Neutrophil (primary cell): ENCODE measurements at regions not wholly inside any gene's neighbourhood (a gene's known extent, or its start where the extent isn't known, plus 50 kb on each side); places are given as distances from the start of the nearest gene placed in this dataset.
"Not testable (repeated sequence)": the region's sequence is repeated elsewhere in the genome, so short reads cannot be mapped to it uniquely, and the experiment has no call there.

Source experiments
- H3K27ac ChIP-seq: fragments of 200-600 bp; sonication (generic); 2 replicates; pipeline ENCODE4 v1.5.1; 2016; ENCODE audit warnings: mild to moderate bottlenecking, moderate library complexity
- H3K27me3 ChIP-seq: fragments of 200-600 bp; sonication (generic); 2 replicates; pipeline ENCODE4 v1.6.0; 2016; ENCODE audit warnings: mild to moderate bottlenecking
- H3K36me3 ChIP-seq: fragments of 200-600 bp; sonication (generic); 2 replicates; pipeline ENCODE4 v1.5.1; 2017
- H3K4me1 ChIP-seq, 2 experiments: fragments of 200-600 bp in 1 of 2; sonication (generic) in 1 of 2; 1 replicate in 1 of 2; 2 replicates in 1 of 2; pipeline versions ENCODE4 v1.5.1 to v1.6.1; 2013 to 2016; ENCODE audit warnings: low read depth in 1 of 2, low read length in 1 of 2, mild to moderate bottlenecking in 1 of 2, moderate library complexity in 1 of 2; ENCODE audit not compliant: control insufficient read depth in 1 of 2, insufficient read depth in 1 of 2
- H3K4me3 ChIP-seq, 2 experiments: fragments of 200-600 bp in 1 of 2; sonication (generic) in 1 of 2; 1 replicate in 1 of 2; 2 replicates in 1 of 2; pipeline ENCODE4 v1.5.1; 2013 to 2016; ENCODE audit warnings: low read depth in 1 of 2, low read length in 1 of 2, mild to moderate bottlenecking in 1 of 2, moderate library complexity in 1 of 2
- H3K9me3 ChIP-seq: fragments of 200-600 bp; sonication (generic); 2 replicates; pipeline ENCODE4 v1.5.1; 2016
- CTCF ChIP-seq: fragments of 200-600 bp; sonication (generic); IDR thresholded peaks from 2 replicates; pipeline ENCODE4 v1.5.1; 2016; ENCODE audit warnings: antibody characterized with exemption

GRCh38 chr6:119758385-119758784 is 408.8 kb upstream of the MAN1A1 start:
- Histone ChIP-seq H3K4me1 (no peaks in the 10 kb centered on the region), H3K27me3 (no peaks in the 10 kb centered on the region), H3K4me3 (no peak overlapping the region)

GRCh38 chr6:119757467-119757866 is 407.9 kb upstream of the MAN1A1 start:
- TF ChIP-seq CTCF = no peak
- H3K27ac ChIP-seq = no peak overlapping the region
- no peaks in the 10 kb centered on the region for H3K4me1 ChIP-seq
- H3K4me3 ChIP-seq = no peak overlapping the region
- no peaks in the 10 kb centered on the region for H3K9me3 ChIP-seq
- H3K27me3 ChIP-seq = no peaks in the 10 kb centered on the region
- no peaks in the 10 kb centered on the region for H3K36me3 ChIP-seq

More at GRCh38 chr6:119758385-119758784, 408.8 kb upstream of the MAN1A1 start:
- Histone ChIP-seq H3K9me3 (no peaks in the 10 kb centered on the region), H3K36me3 (no peaks in the 10 kb centered on the region), H3K27ac (no peak overlapping the region)
- TF ChIP-seq CTCF = no peak

- Histone ChIP-seq H3K9me3 (no peaks in the 10 kb centered on the region), H3K4me3 (no peak overlapping the region), H3K36me3 (no peaks in the 10 kb centered on the region), H3K4me1 (no peaks in the 10 kb centered on the region), H3K27ac (no peak overlapping the region), H3K27me3 (no peaks in the 10 kb centered on the region)
- TF ChIP-seq CTCF = no peak
These were observed 399.8 kb upstream of the MAN1A1 start for GRCh38 chr6:119749335-119749734.

- not testable (repeated sequence) for H3K27ac ChIP-seq, H3K4me3 ChIP-seq, H3K9me3 ChIP-seq, H3K36me3 ChIP-seq, H3K4me1 ChIP-seq, H3K27me3 ChIP-seq
These were observed 399.0 kb upstream of the MAN1A1 start for GRCh38 chr6:119748535-119748934.

GRCh38 chr6:119742188-119742803 is 392.7 kb upstream of the MAN1A1 start:
- Histone ChIP-seq H3K9me3 (no peaks in the 10 kb centered on the region), H3K27ac (no peak overlapping the region), H3K27me3 (no peaks in the 10 kb centered on the region), H3K4me3 (no peak overlapping the region), H3K4me1 (no peaks in the 10 kb centered on the region), H3K36me3 (no peaks in the 10 kb centered on the region)
- TF ChIP-seq CTCF = peak; percentile 17

GRCh38 chr6:119739769-119740168 is 390.2 kb upstream of the MAN1A1 start:
- no peak for TF ChIP-seq CTCF
- Histone ChIP-seq H3K36me3 (no peaks in the 10 kb centered on the region), H3K4me3 (no peak overlapping the region), H3K9me3 (no peaks in the 10 kb centered on the region), H3K4me1 (no peaks in the 10 kb centered on the region), H3K27ac (no peak overlapping the region), H3K27me3 (no peaks in the 10 kb centered on the region)
